Neural cell (in vitro differentiated cells): ENCODE measurements at regions not wholly inside any gene's neighbourhood (a gene's known extent, or its start where the extent isn't known, plus 50 kb on each side); places are given as distances from the start of the nearest gene placed in this dataset.

Experiments used
- H2AFZ ChIP-seq: fragments of 200-600, 300-800 bp; sonication (generic), shearing (Covaris generic); 2 replicates; pipeline ENCODE4 v1.6.0; 2014; ENCODE audit warnings: low read depth, mild to moderate bottlenecking, antibody characterized with exemption, low read length, moderate library complexity
- H3F3A ChIP-seq: fragments of 200-600 bp; shearing (Covaris generic); 2 replicates; pipeline ENCODE4 v1.6.1; 2016; ENCODE audit warnings: mild to moderate bottlenecking, moderate library complexity, mixed read lengths, antibody characterized with exemption, low read length; ENCODE audit not compliant: insufficient read depth, poor library complexity, severe bottlenecking
- H3K27ac ChIP-seq: fragments of 200-600, 300-800 bp; sonication (generic), shearing (Covaris generic); 2 replicates; pipeline ENCODE4 v1.5.1; 2014; ENCODE audit warnings: mild to moderate bottlenecking, low read length, moderate library complexity
- H3K27me3 ChIP-seq: fragments of 300-800, 200-600 bp; sonication (generic), shearing (Covaris generic); 2 replicates; pipeline ENCODE4 v1.6.0; 2014; ENCODE audit warnings: mild to moderate bottlenecking, low read depth, low read length, moderate library complexity; ENCODE audit not compliant: insufficient read depth
- H3K36me3 ChIP-seq: fragments of 300-800, 200-600 bp; sonication (generic), shearing (Covaris generic); 2 replicates; pipeline ENCODE4 v1.5.1; 2014; ENCODE audit warnings: mild to moderate bottlenecking, antibody characterized with exemption, low read length, moderate library complexity; ENCODE audit not compliant: insufficient read depth
- H3K4me2 ChIP-seq: fragments of 300-800, 200-600 bp; sonication (generic), shearing (Covaris generic); 2 replicates; pipeline ENCODE4 v1.6.0; 2014; ENCODE audit warnings: mild to moderate bottlenecking, low read length
- H3K4me3 ChIP-seq: fragments of 300-800, 200-600 bp; sonication (generic), shearing (Covaris generic); 2 replicates; pipeline ENCODE4 v1.5.1; 2014; ENCODE audit warnings: mild to moderate bottlenecking, low read length, moderate library complexity
- H3K79me2 ChIP-seq: fragments of 200-600 bp; shearing (Covaris generic); replicated peaks from 2 replicates; pipeline ENCODE4 v1.6.0; 2014; ENCODE audit warnings: mild to moderate bottlenecking, low read length, moderate library complexity; ENCODE audit not compliant: insufficient read depth
- H3K9ac ChIP-seq: fragments of 300-800, 200-600 bp; sonication (generic), shearing (Covaris generic); 2 replicates; pipeline ENCODE4 v1.6.1; 2016; ENCODE audit warnings: mild to moderate bottlenecking, low read length, mixed read lengths
- H3K9me2 ChIP-seq: fragments of 200-600 bp; shearing (Covaris generic); 2 replicates; pipeline ENCODE4 v1.6.1; 2016; ENCODE audit warnings: mild to moderate bottlenecking, low read length, mixed read lengths; ENCODE audit not compliant: insufficient read depth
- H3K9me3 ChIP-seq: fragments of 200-600, 300-800 bp; sonication (generic), shearing (Covaris generic); 2 replicates; pipeline ENCODE4 v1.6.1; 2016; ENCODE audit warnings: mild to moderate bottlenecking, mixed run types, low read length, moderate library complexity, mixed read lengths
- H4K20me1 ChIP-seq: fragments of 200-600 bp; shearing (Covaris generic); 2 replicates; pipeline ENCODE4 v1.6.1; 2016; ENCODE audit warnings: mild to moderate bottlenecking, mixed run types; ENCODE audit not compliant: insufficient read depth
- CTCF ChIP-seq: fragments of 450-650 bp; IDR thresholded peaks from 2 replicates; pipeline ENCODE4 v1.5.1; 2014; ENCODE audit warnings: antibody characterized with exemption, mild to moderate bottlenecking, moderate library complexity; ENCODE audit not compliant: poor library complexity, severe bottlenecking
- EP300 ChIP-seq: fragments of 450-650 bp; conservative IDR thresholded peaks from 2 replicates; pipeline ENCODE4 v1.6.1; 2014; ENCODE audit warnings: antibody characterized with exemption, mild to moderate bottlenecking, moderate library complexity; ENCODE audit not compliant: poor library complexity, severe bottlenecking
- EZH2 ChIP-seq: fragments of 200-600, 300-800 bp; shearing (Covaris generic), sonication (generic); IDR thresholded peaks from 2 replicates; pipeline ENCODE4 v1.6.1; 2014; ENCODE audit warnings: antibody characterized with exemption, low read length, borderline replicate concordance, mild to moderate bottlenecking; ENCODE audit not compliant: insufficient read depth, poor library complexity, severe bottlenecking
- MXI1 ChIP-seq: fragments of 450-650 bp; conservative IDR thresholded peaks from 2 replicates; pipeline ENCODE4 v1.6.1; 2014; ENCODE audit warnings: antibody characterized with exemption, mild to moderate bottlenecking; ENCODE audit not compliant: poor library complexity, severe bottlenecking
- POLR2AphosphoS5 ChIP-seq: IDR thresholded peaks from 2 replicates; pipeline ENCODE4 v1.6.1; 2012
- RAD21 ChIP-seq: fragments of 450-650 bp; conservative IDR thresholded peaks from 2 replicates; pipeline ENCODE4 v1.6.1; 2014; ENCODE audit warnings: antibody characterized with exemption, mild to moderate bottlenecking, moderate library complexity
- REST ChIP-seq: IDR thresholded peaks from 2 replicates; pipeline ENCODE4 v1.6.1; 2012; ENCODE audit warnings: borderline replicate concordance
- SMC3 ChIP-seq: fragments of 450-650 bp; conservative IDR thresholded peaks from 2 replicates; pipeline ENCODE4 v1.6.1; 2014; ENCODE audit warnings: antibody characterized with exemption, mild to moderate bottlenecking, moderate library complexity; ENCODE audit not compliant: poor library complexity
- TAF1 ChIP-seq: IDR thresholded peaks from 2 replicates; pipeline ENCODE4 v1.6.1; 2012; ENCODE audit warnings: low read depth

GRCh38 chr1:182126272-182126800, 64.8 kb upstream of the ZNF648 start:
- H3K9me3 ChIP-seq, result no peaks in the 10 kb centered on the region
- H2AFZ ChIP-seq, result no peak overlapping the region
- no peaks in the 10 kb centered on the region for H3K36me3 ChIP-seq
- no peak overlapping the region for H3K9ac ChIP-seq
- TF ChIP-seq SMC3 (no peak), CTCF (no peak), MXI1 (no peak), EZH2 (no peak), EP300 (no peak), POLR2AphosphoS5 (no peak), RAD21 (no peak), REST (no peak), TAF1 (no peak)
- no peaks in the 10 kb centered on the region for H4K20me1 ChIP-seq
- no peak overlapping the region for H3K4me2 ChIP-seq
- no peaks in the 10 kb centered on the region for H3K27me3 ChIP-seq
- no peaks in the 10 kb centered on the region for H3K79me2 ChIP-seq
- no peak overlapping the region for H3K4me3 ChIP-seq
- H3F3A ChIP-seq, result no peaks in the 10 kb centered on the region
- no peak overlapping the region for H3K27ac ChIP-seq
- no peaks in the 10 kb centered on the region for H3K9me2 ChIP-seq

GRCh38 chr1:182122913-182123260, 61.4 kb upstream of the ZNF648 start:
- Histone ChIP-seq H3F3A (no peaks in the 10 kb centered on the region), H3K4me3 (no peak overlapping the region), H3K4me2 (no peak overlapping the region), H4K20me1 (no peaks in the 10 kb centered on the region), H3K9me3 (no peaks in the 10 kb centered on the region), H3K9ac (no peak overlapping the region), H3K9me2 (no peaks in the 10 kb centered on the region), H3K27me3 (no peaks in the 10 kb centered on the region), H3K36me3 (no peaks in the 10 kb centered on the region), H2AFZ (no peak overlapping the region), H3K79me2 (no peaks in the 10 kb centered on the region), H3K27ac (no peak overlapping the region)
- TF ChIP-seq RAD21 (no peak), REST (no peak), TAF1 (no peak), EP300 (no peak), POLR2AphosphoS5 (no peak), MXI1 (no peak), EZH2 (no peak), CTCF (no peak), SMC3 (no peak)
